ENCODE measurements at regions not wholly inside any gene's neighbourhood (a gene's known extent, or its start where the extent isn't known, plus 50 kb on each side); places are given as distances from the start of the nearest gene placed in this dataset.

- TF ChIP-seq KAT2A (conservative IDR thresholded peaks at IDR 0.05; ENCODE audit: control insufficient read depth, low read depth, low read length): no peak
- TF ChIP-seq POLR2AphosphoS5 (IDR thresholded peaks at IDR 0.05; ENCODE audit: low read length): no peak
- TF ChIP-seq MTA2 (IDR thresholded peaks at IDR 0.05; ENCODE audit: low read depth): no peak
- TF ChIP-seq MXI1 (IDR thresholded peaks at IDR 0.05; ENCODE audit: low read depth, low read length): no peak
- TF ChIP-seq FOXM1 (IDR thresholded peaks at IDR 0.05; ENCODE audit: low read depth, low read length): no peak
- TF ChIP-seq BCL11A (IDR thresholded peaks at IDR 0.05; ENCODE audit: low read depth, low read length): no peak
- no peak for TF ChIP-seq REST (IDR thresholded peaks at IDR 0.05; ENCODE audit: low read depth, low read length)
- TF ChIP-seq CTCF (IDR thresholded peaks at IDR 0.05 in 2 of 3, conservative IDR thresholded peaks at IDR 0.05 in 1 of 3; ENCODE audit: control insufficient read depth in 2 of 3, extremely low read depth in 1 of 3, insufficient read depth in 1 of 3, low read depth in 3 of 3, low read length in 3 of 3): no peak
- TF ChIP-seq YY1 (IDR thresholded peaks at IDR 0.05; ENCODE audit: low read depth, low read length): no peak
- TF ChIP-seq ZNF592 (IDR thresholded peaks at IDR 0.05): no peak
- TF ChIP-seq ESRRA (IDR thresholded peaks at IDR 0.05; ENCODE audit: low read length): no peak
- no peak for TF ChIP-seq FOXK2 (IDR thresholded peaks at IDR 0.05)
Measured at GRCh38 chrX:13427441-13428052, 107.7 kb upstream of the ATXN3L start.
